A549 (cell line): ENCODE measurements at regions not wholly inside any gene's neighbourhood (a gene's known extent, or its start where the extent isn't known, plus 50 kb on each side); places are given as distances from the start of the nearest gene placed in this dataset.

Source experiments
- ATAC-seq, 2 experiments: fragments of 200-7000 bp in 1 of 2; fragments of >200 bp in 1 of 2; cut with Nextera tagmentation in 1 of 2; cut with Tn5 transposase in 1 of 2; 3 replicates each; pipeline versions ENCODE4 v1.8.0 to v1.9.1; 2018 to 2020; ENCODE audit warnings: mild to moderate bottlenecking in 1 of 2, moderate library complexity in 1 of 2
- CTCF ChIA-PET: fragments of 300-600 bp; sonication (Branson Sonifier 250); formaldehyde crosslinking; extraction: SDS; loops from one replicate; lab custom pipeline; 2021; ENCODE audit warnings: antibody characterized with exemption, inconsistent platforms; lab: Yijun Ruan, JAX
- POLR2A ChIA-PET: fragments of 350-600 bp; formaldehyde crosslinking; extraction: SDS; loops from one replicate; lab custom pipeline; 2021; ENCODE audit warnings: antibody characterized with exemption, inconsistent platforms; lab: Yijun Ruan, JAX
- DNase-seq, 2 experiments: peaks; one replicate each; pipeline versions ENCODE4 v3.0.0 to v3.0.0-alpha.2; 2011 to 2016; ENCODE audit warnings: low read depth in 1 of 2, low spot score in 1 of 2
- FAIRE-seq: peaks from 2 replicates; lab custom pipeline; 2011; peaks lifted over from hg19 to GRCh38; lab: Jason Lieb, UNC
- H3K27ac ChIP-seq, 2 experiments: fragments of >200 bp; sonication (Bioruptor Twin); formaldehyde crosslinking; 3 replicates each; pipeline ENCODE4 v1.5.1; 2016 to 2017
- H3K4me1 ChIP-seq: fragments of >200 bp; sonication (Bioruptor Twin); formaldehyde crosslinking; 3 replicates; pipeline ENCODE4 v1.6.1; 2016
- H3K4me2 ChIP-seq: fragments of >200 bp; sonication (Bioruptor Twin); formaldehyde crosslinking; 3 replicates; pipeline ENCODE4 v1.6.1; 2016
- H3K4me3 ChIP-seq: fragments of >200 bp; sonication (Bioruptor Twin); formaldehyde crosslinking; 3 replicates; pipeline ENCODE4 v1.5.1; 2016
- H3K9me3 ChIP-seq: fragments of >200 bp; sonication (Bioruptor Twin); formaldehyde crosslinking; 3 replicates; pipeline ENCODE4 v1.6.1; 2016
- BHLHE40 ChIP-seq: IDR thresholded peaks from 2 replicates; pipeline ENCODE4 v1.6.1; 2012; ENCODE audit warnings: low read depth, low read length, inconsistent platforms
- FOSB ChIP-seq: fragments of 250-450 bp; sonication (Bioruptor Pico); IDR thresholded peaks from 2 replicates; pipeline ENCODE4 v1.5.0; 2020; ENCODE audit warnings: mild to moderate bottlenecking, moderate library complexity
- FOXS1 ChIP-seq: fragments of 250-450 bp; sonication (Bioruptor Pico); IDR thresholded peaks from 2 replicates; pipeline ENCODE4 v1.5.0; 2020; ENCODE audit warnings: mild to moderate bottlenecking, moderate library complexity
- HOXB5 ChIP-seq: fragments of 250-450 bp; sonication (Bioruptor Pico); IDR thresholded peaks from 2 replicates; pipeline ENCODE4 v1.5.0; 2020; ENCODE audit warnings: mild to moderate bottlenecking, moderate library complexity
- JUNB ChIP-seq: fragments of >200 bp; sonication (Bioruptor Twin); formaldehyde crosslinking; IDR thresholded peaks from 2 replicates; pipeline ENCODE4 v1.6.1; 2016
- KDM5A ChIP-seq: fragments of 200-600 bp; sonication (generic); IDR thresholded peaks from 2 replicates; pipeline ENCODE4 v1.6.1; 2016; ENCODE audit warnings: antibody characterized with exemption, mild to moderate bottlenecking
- MAFK ChIP-seq: fragments of 450-650 bp; IDR thresholded peaks from 2 replicates; pipeline ENCODE4 v1.6.1; 2014; ENCODE audit not compliant: partially characterized antibody
- MAZ ChIP-seq: fragments of 150-350 bp; IDR thresholded peaks from 2 replicates; pipeline ENCODE4 v1.6.1; 2014; ENCODE audit warnings: antibody characterized with exemption, low read depth, low read length, borderline replicate concordance
- MYC ChIP-seq: IDR thresholded peaks from 2 replicates; pipeline ENCODE4 v1.6.1; 2012; ENCODE audit warnings: mild to moderate bottlenecking, inconsistent platforms, low read length, improper control_type of control experiment, borderline replicate concordance
- NPAS2 ChIP-seq: fragments of 250-450 bp; sonication (Bioruptor Pico); IDR thresholded peaks from 2 replicates; pipeline ENCODE4 v1.8.0; 2022; ENCODE audit warnings: mild to moderate bottlenecking, moderate library complexity, borderline replicate concordance
- POLR2AphosphoS2 ChIP-seq: conservative IDR thresholded peaks from 2 replicates; pipeline ENCODE4 v1.6.1; 2012; ENCODE audit warnings: low read length, improper control_type of control experiment, inconsistent platforms
- RAD21 ChIP-seq, 2 experiments: fragments of >200 bp in 1 of 2; sonication (Bioruptor Twin) in 1 of 2; formaldehyde crosslinking in 1 of 2; IDR thresholded peaks in 1 of 2; conservative IDR thresholded peaks in 1 of 2; 2 replicates in 1 of 2; 3 replicates in 1 of 2; pipeline ENCODE4 v1.6.1; 2012 to 2018; ENCODE audit warnings: inconsistent platforms in 1 of 2
- SREBF2 ChIP-seq: fragments of 450-650 bp; IDR thresholded peaks from 2 replicates; pipeline ENCODE4 v1.6.1; 2014; ENCODE audit warnings: mild to moderate bottlenecking, moderate library complexity
- TFCP2L1 ChIP-seq: fragments of 250-450 bp; sonication (Bioruptor Pico); IDR thresholded peaks from 2 replicates; pipeline ENCODE4 v1.5.0; 2021; ENCODE audit warnings: mild to moderate bottlenecking
- TP53 ChIP-seq: fragments of 250-450 bp; sonication (Bioruptor Pico); IDR thresholded peaks from 2 replicates; pipeline ENCODE4 v1.5.0; 2021; ENCODE audit warnings: mild to moderate bottlenecking, moderate library complexity
- ZC3H11A ChIP-seq: fragments of 450-650 bp; IDR thresholded peaks from 2 replicates; pipeline ENCODE4 v1.6.1; 2014; ENCODE audit warnings: antibody characterized with exemption, mild to moderate bottlenecking
- WGBS: methylation state at CpG from one replicate; pipeline ENCODE4 v1.1.6; 2017; ENCODE audit errors: missing lambda C conversion rate; 5-methylcytosine and 5-hydroxymethylcytosine counted together
- TF ChIP-seq, protein P1 (sequence below): fragments of 150-350 bp; IDR thresholded peaks from 2 replicates; pipeline ENCODE4 v1.6.1; 2014; ENCODE audit warnings: low read depth, mild to moderate bottlenecking, low read length
- TF ChIP-seq, protein P2 (sequence below): fragments of 250-450 bp; sonication (Bioruptor Pico); IDR thresholded peaks from 2 replicates; pipeline ENCODE4 v1.5.0; 2021; ENCODE audit warnings: mild to moderate bottlenecking, moderate library complexity, borderline replicate concordance
- TF ChIP-seq, protein P3 (sequence below): fragments of >200 bp; sonication (Bioruptor Twin); formaldehyde crosslinking; IDR thresholded peaks from 2 replicates; pipeline ENCODE4 v1.6.1; 2016
- TF ChIP-seq, protein P4 (sequence below): fragments of 200-600 bp; sonication (generic); IDR thresholded peaks from 2 replicates; pipeline ENCODE4 v1.6.1; 2016; ENCODE audit warnings: antibody characterized with exemption, mild to moderate bottlenecking, moderate library complexity

DNA sequence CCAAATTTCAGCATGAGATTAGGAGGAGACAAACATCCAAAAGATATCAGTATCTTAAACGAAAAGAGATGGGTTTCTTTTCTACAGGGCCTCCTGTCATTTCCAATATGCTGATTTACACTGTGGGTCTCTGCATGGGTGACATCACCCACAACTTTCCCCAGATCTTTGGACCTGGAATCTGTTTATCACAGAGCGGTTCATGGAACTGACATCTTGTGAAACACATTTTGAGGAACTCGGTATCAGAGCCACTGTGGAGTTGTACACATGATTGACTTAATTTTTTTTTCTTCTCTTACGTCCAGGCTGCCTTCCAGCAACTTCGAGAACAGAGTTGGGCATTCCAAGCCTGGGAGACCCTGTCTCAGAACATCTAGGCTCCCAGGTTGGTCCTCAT is 80.2 kb upstream of the SERP2 start:
- no peak overlapping the region for H3K4me2 ChIP-seq
- WGBS = 83% methylated on average over 5 of the region's 5 CpGs
- no peak overlapping the region for H3K27ac ChIP-seq
- H3K9me3 ChIP-seq = peaks cover 17% of the 10 kb centered on the region; the same call in 2 of the 3 replicates
- CTCF ChIA-PET = no interaction called here
- H3K4me1 ChIP-seq = no peaks in the 10 kb centered on the region
- H3K4me3 ChIP-seq = no peak overlapping the region
- no peak for TF ChIP-seq POLR2AphosphoS2
- TF ChIP-seq, all 56 proteins: peak for 0
- no peak for FAIRE-seq
- POLR2A ChIA-PET = no interaction called here
- ATAC-seq = no peak
- no peak for DNase-seq

DNA sequence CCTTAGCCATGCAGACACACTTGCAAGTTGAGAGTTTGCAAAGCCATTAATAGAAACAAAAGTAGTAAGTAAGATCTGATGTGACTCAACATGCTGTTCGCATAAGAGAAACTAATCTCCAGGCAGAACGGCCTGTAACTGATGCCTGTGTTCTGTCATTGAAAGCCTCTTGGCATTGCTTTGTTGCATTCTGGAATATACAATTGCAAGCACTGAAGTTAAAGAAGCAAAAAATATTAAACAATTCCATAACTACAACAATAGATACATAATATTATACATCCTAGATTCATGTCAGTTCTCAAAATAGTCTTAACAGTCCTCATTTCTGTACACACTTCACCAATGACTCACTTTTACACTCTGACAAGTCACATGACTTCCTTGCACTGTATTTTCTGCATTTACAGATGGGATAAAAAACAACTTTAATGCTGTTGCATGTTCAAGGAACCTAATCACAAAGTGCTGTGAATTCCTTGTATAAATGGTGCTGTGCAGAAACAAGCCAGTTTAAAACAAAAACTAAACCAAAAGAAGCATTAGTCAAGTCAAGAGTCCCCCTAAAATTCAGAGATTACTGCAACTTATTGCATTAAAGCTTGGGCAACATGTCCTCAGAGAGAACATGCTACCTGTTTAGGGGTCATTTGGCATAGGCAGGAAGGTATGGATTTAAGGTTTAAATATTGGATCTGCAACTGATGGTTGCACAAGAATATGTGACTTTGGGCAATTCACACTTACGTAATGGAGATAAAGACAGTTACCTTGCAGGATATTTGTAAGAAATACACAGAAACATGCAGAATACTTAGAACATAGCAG is 79.5 kb upstream of the SERP2 start:
- WGBS = 58% methylated on average over 3 of the region's 3 CpGs
- CTCF ChIA-PET = no interaction called here
- 0 out of 3 replicates have a peak, but pooled peaks cover 1% of the 10 kb centered on the region for H3K4me1 ChIP-seq
- no peak for ATAC-seq
- TF ChIP-seq, protein P1, sequence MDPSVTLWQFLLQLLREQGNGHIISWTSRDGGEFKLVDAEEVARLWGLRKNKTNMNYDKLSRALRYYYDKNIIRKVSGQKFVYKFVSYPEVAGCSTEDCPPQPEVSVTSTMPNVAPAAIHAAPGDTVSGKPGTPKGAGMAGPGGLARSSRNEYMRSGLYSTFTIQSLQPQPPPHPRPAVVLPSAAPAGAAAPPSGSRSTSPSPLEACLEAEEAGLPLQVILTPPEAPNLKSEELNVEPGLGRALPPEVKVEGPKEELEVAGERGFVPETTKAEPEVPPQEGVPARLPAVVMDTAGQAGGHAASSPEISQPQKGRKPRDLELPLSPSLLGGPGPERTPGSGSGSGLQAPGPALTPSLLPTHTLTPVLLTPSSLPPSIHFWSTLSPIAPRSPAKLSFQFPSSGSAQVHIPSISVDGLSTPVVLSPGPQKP = no peak
- TF ChIP-seq MYC = no peak
- TF ChIP-seq KDM5A = no peak
- no peak for TF ChIP-seq JUNB
- no peak for TF ChIP-seq RAD21 (conservative IDR thresholded peaks at IDR 0.05 in 1 of 2, IDR thresholded peaks at IDR 0.05 in 1 of 2)
- no peak for TF ChIP-seq MAFK
- TF ChIP-seq SREBF2 = no peak
- no peak for TF ChIP-seq ZC3H11A
- TF ChIP-seq HOXB5 (CRISPR knock-in tag) = no peak
- TF ChIP-seq FOSB (CRISPR knock-in tag) = no peak
- TF ChIP-seq, protein P2, sequence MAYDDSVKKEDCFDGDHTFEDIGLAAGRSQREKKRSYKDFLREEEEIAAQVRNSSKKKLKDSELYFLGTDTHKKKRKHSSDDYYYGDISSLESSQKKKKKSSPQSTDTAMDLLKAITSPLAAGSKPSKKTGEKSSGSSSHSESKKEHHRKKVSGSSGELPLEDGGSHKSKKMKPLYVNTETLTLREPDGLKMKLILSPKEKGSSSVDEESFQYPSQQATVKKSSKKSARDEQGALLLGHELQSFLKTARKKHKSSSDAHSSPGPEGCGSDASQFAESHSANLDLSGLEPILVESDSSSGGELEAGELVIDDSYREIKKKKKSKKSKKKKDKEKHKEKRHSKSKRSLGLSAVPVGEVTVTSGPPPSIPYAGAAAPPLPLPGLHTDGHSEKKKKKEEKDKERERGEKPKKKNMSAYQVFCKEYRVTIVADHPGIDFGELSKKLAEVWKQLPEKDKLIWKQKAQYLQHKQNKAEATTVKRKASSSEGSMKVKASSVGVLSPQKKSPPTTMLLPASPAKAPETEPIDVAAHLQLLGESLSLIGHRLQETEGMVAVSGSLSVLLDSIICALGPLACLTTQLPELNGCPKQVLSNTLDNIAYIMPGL (CRISPR knock-in tag) = no peak
- TF ChIP-seq, protein P3, sequence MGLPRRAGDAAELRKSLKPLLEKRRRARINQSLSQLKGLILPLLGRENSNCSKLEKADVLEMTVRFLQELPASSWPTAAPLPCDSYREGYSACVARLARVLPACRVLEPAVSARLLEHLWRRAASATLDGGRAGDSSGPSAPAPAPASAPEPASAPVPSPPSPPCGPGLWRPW = no peak
- TF ChIP-seq, all 56 proteins: peak for 0
- H3K27ac ChIP-seq = no peak overlapping the region
- no peak for DNase-seq
- peaks cover 17% of the 10 kb centered on the region; the same call in 2 of the 3 replicates for H3K9me3 ChIP-seq
- POLR2A ChIA-PET = no interaction called here
- no peak for FAIRE-seq
- no peak overlapping the region for H3K4me3 ChIP-seq
- H3K4me2 ChIP-seq = no peak overlapping the region

DNA sequence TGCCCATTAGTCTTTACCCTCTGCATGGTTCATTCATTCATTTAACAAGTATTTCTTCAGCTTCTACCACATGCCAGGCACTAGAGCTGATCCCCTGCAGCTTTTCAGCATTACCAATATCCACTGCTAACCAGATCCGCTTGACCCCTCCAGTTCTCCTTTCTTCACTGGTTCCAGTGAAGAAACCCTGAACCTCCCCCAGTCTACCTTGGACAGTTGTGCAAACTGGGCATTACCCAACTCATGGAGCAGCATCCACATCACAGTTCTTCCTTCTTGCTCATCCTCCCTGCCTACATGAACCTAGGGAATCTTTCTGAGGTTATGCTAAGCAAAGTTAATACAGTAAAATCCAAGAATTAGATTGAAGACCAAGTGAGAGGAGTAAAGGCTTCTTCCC is 78.7 kb upstream of the SERP2 start:
- WGBS = 100% methylated on average over 1 of the region's 1 CpG
- no peak for DNase-seq
- FAIRE-seq = no peak
- POLR2A ChIA-PET = no interaction called here
- no peak overlapping the region for H3K4me2 ChIP-seq
- peaks cover 17% of the 10 kb centered on the region; the same call in 2 of the 3 replicates for H3K9me3 ChIP-seq
- CTCF ChIA-PET = no interaction called here
- no peak for ATAC-seq
- H3K27ac ChIP-seq = no peak overlapping the region
- H3K4me3 ChIP-seq = no peak overlapping the region
- TF ChIP-seq MAFK = no peak
- TF ChIP-seq SREBF2 = no peak
- TF ChIP-seq FOXS1 (CRISPR knock-in tag) = no peak
- no peak for TF ChIP-seq BHLHE40
- TF ChIP-seq, protein P2 (CRISPR knock-in tag) = no peak
- no peak for TF ChIP-seq RAD21 (conservative IDR thresholded peaks at IDR 0.05 in 1 of 2, IDR thresholded peaks at IDR 0.05 in 1 of 2)
- no peak for TF ChIP-seq TFCP2L1
- TF ChIP-seq NPAS2 = no peak
- no peak for TF ChIP-seq MAZ
- TF ChIP-seq ZC3H11A = no peak
- TF ChIP-seq, protein P4, sequence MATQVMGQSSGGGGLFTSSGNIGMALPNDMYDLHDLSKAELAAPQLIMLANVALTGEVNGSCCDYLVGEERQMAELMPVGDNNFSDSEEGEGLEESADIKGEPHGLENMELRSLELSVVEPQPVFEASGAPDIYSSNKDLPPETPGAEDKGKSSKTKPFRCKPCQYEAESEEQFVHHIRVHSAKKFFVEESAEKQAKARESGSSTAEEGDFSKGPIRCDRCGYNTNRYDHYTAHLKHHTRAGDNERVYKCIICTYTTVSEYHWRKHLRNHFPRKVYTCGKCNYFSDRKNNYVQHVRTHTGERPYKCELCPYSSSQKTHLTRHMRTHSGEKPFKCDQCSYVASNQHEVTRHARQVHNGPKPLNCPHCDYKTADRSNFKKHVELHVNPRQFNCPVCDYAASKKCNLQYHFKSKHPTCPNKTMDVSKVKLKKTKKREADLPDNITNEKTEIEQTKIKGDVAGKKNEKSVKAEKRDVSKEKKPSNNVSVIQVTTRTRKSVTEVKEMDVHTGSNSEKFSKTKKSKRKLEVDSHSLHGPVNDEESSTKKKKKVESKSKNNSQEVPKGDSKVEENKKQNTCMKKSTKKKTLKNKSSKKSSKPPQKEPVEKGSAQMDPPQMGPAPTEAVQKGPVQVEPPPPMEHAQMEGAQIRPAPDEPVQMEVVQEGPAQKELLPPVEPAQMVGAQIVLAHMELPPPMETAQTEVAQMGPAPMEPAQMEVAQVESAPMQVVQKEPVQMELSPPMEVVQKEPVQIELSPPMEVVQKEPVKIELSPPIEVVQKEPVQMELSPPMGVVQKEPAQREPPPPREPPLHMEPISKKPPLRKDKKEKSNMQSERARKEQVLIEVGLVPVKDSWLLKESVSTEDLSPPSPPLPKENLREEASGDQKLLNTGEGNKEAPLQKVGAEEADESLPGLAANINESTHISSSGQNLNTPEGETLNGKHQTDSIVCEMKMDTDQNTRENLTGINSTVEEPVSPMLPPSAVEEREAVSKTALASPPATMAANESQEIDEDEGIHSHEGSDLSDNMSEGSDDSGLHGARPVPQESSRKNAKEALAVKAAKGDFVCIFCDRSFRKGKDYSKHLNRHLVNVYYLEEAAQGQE = no peak
- no peak for TF ChIP-seq TP53 (CRISPR knock-in tag)
- TF ChIP-seq, all 56 proteins: peak for 0
- 0 out of 3 replicates have a peak, but pooled peaks cover 3% of the 10 kb centered on the region for H3K4me1 ChIP-seq
